C4-2B (cell line): ENCODE measurements at regions not wholly inside any gene's neighbourhood (a gene's known extent, or its start where the extent isn't known, plus 50 kb on each side); places are given as distances from the start of the nearest gene placed in this dataset.

ENCODE experiments used
- ZFX ChIP-seq: fragments of 450-650 bp; IDR thresholded peaks from 2 replicates; pipeline ENCODE4 v1.6.1; 2017
- TF ChIP-seq, protein P1 (sequence below): fragments of 450-650 bp; conservative IDR thresholded peaks from 2 replicates; pipeline ENCODE4 v1.5.1; 2017; ENCODE audit warnings: mild to moderate bottlenecking

DNA sequence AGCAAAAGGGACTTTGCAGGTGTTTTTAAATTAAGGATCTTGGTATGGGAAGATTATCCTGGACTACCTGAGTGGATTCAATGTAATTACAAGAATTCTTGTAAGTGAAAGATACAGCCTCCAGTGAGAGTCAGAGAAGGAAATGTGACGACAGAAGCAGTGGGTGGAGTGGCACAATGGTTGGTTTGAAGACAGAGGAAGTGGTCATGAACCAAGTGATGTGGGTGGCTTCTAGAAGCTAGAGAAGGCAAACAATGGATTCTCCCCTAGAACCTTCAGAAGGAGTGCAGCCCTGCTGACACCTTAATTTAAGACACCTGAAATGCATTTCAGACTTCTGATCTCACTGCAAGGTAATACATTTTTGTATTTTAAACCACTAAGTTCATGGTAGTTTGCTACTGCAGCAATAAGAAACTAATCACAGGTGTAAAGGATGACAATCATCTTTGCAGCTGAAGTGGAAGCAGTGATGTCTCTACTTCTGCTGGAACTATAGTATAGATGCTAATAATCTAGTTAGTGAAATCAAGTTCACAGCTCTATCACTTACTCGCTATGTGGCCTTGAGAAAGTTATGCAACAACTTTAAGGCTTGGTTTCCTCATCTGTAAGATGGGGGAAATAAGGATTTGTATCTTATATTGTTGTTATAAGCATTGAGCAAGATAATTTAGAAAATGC is 403.4 kb upstream of the SUCLG2 start:
- TF ChIP-seq, protein P1, sequence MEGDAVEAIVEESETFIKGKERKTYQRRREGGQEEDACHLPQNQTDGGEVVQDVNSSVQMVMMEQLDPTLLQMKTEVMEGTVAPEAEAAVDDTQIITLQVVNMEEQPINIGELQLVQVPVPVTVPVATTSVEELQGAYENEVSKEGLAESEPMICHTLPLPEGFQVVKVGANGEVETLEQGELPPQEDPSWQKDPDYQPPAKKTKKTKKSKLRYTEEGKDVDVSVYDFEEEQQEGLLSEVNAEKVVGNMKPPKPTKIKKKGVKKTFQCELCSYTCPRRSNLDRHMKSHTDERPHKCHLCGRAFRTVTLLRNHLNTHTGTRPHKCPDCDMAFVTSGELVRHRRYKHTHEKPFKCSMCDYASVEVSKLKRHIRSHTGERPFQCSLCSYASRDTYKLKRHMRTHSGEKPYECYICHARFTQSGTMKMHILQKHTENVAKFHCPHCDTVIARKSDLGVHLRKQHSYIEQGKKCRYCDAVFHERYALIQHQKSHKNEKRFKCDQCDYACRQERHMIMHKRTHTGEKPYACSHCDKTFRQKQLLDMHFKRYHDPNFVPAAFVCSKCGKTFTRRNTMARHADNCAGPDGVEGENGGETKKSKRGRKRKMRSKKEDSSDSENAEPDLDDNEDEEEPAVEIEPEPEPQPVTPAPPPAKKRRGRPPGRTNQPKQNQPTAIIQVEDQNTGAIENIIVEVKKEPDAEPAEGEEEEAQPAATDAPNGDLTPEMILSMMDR: no peak
- TF ChIP-seq ZFX: no peak
